H7 (cell line): ENCODE measurements at regions not wholly inside any gene's neighbourhood (a gene's known extent, or its start where the extent isn't known, plus 50 kb on each side); places are given as distances from the start of the nearest gene placed in this dataset.

ENCODE experiments used
- DNase-seq: peaks from one replicate; pipeline ENCODE4 v3.0.0; 2012
- H3K27me3 ChIP-seq: 2 replicates; pipeline ENCODE4 v1.6.0; 2011; ENCODE audit warnings: mild to moderate bottlenecking, low read length; ENCODE audit not compliant: control insufficient read depth, insufficient read depth
- H3K36me3 ChIP-seq: replicated peaks from 2 replicates; pipeline ENCODE4 v1.5.1; 2011; ENCODE audit warnings: low read length; ENCODE audit not compliant: control insufficient read depth, insufficient read depth
- H3K4me3 ChIP-seq: 2 replicates; pipeline ENCODE4 v1.5.1; 2011; ENCODE audit warnings: low read depth, mild to moderate bottlenecking, control low read depth, low read length, moderate library complexity; ENCODE audit not compliant: insufficient read depth

- Histone ChIP-seq H3K4me3 (no peak overlapping the region), H3K27me3 (no peaks in the 10 kb centered on the region), H3K36me3 (no peaks in the 10 kb centered on the region)
- DNase-seq: no peak
Measured at GRCh38 chr16:80163339-80163738, 377.5 kb upstream of the DYNLRB2 start.

DNA sequence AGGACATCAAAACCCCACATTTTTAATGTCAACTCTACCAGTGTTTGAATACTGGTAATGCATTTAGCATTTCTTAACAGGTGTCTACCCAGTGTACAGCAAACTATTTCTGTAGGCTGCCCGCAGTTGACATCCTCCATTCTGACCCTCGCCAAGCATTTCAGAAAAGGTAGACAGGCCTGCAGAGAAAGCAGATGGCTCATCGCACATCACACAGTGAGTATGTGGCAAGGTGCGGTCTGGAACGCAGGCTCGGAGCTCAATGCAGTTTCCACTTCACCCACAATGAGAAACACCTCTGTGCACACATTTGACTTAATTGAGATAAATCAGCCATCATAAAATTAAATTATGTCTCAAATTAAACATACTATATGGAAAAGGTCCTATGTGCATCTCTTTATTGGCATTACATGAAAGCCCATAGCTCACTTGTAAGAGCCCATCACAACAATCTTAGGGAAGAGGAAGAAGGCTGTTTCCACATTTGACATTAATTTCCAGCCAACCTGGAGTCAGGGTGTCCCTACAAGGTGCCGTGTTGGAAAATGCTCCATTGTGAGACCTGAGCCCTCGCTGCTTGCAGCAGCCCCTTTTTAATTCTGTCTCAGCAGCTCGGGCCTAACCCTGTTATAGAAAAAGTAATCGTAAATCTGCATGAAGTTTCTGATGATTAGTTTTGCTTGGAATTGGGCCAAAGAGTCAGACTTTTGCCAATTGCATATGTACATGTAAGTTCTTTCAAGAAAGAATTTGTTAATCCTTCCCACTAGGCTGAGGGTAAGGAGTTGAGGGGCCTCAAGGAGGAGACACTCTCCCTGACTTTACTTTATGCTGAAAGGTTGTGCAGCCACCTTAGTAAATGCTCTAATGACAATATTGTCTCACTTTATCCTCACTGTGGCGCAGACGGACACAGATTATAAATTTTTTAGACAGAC is 378.7 kb upstream of the DYNLRB2 start:
- no peak overlapping the region for H3K4me3 ChIP-seq
- H3K36me3 ChIP-seq: no peaks in the 10 kb centered on the region
- H3K27me3 ChIP-seq: no peaks in the 10 kb centered on the region
- no peak for DNase-seq

DNA sequence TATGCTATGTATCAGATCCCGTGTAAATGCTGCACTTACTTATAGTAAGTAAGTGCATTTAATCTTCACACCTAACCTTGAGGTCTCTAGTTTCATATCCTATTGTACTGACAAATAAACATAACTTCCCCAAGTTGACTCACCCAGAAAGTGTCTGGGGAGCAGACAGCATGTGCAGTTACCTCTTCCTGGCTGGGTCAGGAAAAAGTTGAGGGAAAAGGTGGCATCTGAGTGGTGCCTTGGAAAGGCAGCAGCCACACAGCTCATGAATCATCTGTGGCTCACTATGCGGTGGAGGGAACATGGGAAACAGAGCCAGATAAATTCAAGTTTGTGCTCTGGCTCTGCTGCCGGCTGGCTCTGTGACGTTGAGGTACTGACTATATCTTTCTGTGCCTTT is 382.0 kb upstream of the DYNLRB2 start:
- Histone ChIP-seq H3K4me3 (no peak overlapping the region), H3K27me3 (no peaks in the 10 kb centered on the region), H3K36me3 (no peaks in the 10 kb centered on the region)
- DNase-seq: no peak

GRCh38 chr16:80151722-80152111 is 389.1 kb upstream of the DYNLRB2 start:
- Histone ChIP-seq H3K4me3 (no peak overlapping the region), H3K27me3 (no peaks in the 10 kb centered on the region), H3K36me3 (no peaks in the 10 kb centered on the region)
- DNase-seq: no peak

GRCh38 chr16:80150978-80151721 is 389.6 kb upstream of the DYNLRB2 start:
- Histone ChIP-seq H3K36me3 (no peaks in the 10 kb centered on the region), H3K4me3 (no peak overlapping the region), H3K27me3 (no peaks in the 10 kb centered on the region)
- DNase-seq: no peak

DNA sequence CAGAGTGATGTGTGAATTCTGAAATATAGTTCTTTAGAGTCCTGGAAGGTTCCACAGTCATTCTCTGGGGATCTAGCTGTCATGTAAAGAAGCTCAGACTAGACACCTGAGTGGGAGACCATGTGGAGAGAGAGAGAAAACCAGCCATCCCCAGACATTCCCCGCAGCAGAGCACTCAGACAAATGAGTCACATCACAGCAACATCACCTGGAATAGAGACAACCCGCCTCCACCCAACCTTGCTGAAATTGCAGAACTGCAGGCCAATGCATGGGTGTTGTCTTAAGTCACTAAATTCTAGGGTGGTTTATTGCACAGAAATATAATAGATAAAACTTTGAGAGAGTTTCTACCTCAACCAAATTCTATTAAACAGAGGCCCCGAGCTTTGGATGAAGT is 392.0 kb upstream of the DYNLRB2 start:
- Histone ChIP-seq H3K4me3 (no peak overlapping the region), H3K36me3 (no peaks in the 10 kb centered on the region), H3K27me3 (no peaks in the 10 kb centered on the region)
- DNase-seq: no peak

DNA sequence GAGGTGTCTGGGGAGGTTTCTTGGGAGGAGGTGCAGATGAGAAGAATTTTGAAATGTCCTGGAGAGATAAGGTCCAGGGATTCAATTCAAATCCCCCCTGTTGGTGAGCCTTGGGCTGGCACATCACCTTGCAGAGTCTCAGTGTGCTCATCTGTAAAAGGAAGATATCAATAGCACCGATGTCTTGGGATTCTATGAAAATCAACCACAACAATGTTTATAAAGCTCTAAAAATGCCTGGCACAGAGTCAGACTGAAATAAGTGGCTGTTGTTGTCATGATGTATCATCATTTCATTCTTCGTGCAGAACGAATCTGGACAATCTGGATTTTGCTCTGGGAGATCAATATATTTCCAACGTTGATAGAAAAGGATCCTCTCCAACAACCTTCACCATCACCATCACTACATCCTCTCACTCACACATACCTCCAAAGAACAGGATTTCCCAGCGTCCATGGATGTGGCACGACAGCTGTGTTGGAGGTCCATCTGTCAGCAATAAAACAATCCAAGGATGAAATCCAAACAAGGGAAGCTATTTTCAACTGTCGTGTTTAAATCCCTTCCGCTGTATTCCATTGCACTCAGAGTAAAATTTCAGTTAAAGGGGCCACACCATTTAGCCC is 393.7 kb upstream of the DYNLRB2 start:
- H3K27me3 ChIP-seq: no peaks in the 10 kb centered on the region
- no peak for DNase-seq
- no peak overlapping the region for H3K4me3 ChIP-seq
- H3K36me3 ChIP-seq: no peaks in the 10 kb centered on the region

- DNase-seq: no peak
- H3K36me3 ChIP-seq: no peaks in the 10 kb centered on the region
- no peak overlapping the region for H3K4me3 ChIP-seq
- no peaks in the 10 kb centered on the region for H3K27me3 ChIP-seq
Measured at GRCh38 chr16:80144191-80144590, 396.6 kb upstream of the DYNLRB2 start.

DNA sequence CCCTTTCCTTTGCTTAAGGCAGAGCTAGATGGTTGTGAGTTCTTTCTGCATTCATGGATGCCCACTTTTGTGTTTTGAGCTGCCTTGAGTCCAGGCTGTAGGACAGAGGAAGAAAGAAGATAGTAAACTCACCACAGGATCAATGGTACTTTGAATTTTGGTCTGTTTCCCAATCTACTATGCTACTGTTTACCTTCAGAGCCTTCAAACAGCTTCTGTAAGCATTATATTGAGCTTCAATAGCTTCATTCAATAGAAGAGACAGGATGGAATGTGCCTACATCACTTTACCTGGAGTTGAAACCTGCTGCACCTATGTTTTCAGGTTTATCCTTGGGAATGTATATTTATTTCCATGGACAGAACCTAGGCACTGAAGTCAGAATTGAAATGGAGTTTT is 397.9 kb upstream of the DYNLRB2 start:
- no peak for DNase-seq
- no peak overlapping the region for H3K4me3 ChIP-seq
- H3K36me3 ChIP-seq: no peaks in the 10 kb centered on the region
- no peaks in the 10 kb centered on the region for H3K27me3 ChIP-seq

DNA sequence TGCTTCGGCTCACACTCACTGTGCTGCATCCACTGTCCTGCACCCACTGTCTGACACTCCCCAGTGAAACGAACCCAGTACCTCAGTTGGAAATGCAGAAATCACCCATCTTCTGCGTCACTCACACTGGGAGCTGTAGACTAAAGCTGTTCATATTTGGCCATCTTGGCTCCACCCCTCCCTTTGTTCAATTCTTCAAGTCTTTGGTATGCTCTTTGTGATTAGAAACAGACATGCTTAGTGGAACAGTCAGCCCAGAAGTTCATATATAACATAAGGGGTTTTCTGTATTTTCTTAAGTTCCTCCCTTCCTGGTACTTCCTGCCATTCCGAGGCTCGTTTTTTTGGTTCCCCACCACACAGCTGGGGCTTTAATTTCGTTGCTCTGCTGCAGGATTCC is 398.5 kb upstream of the DYNLRB2 start:
- H3K36me3 ChIP-seq: no peaks in the 10 kb centered on the region
- DNase-seq: no peak
- no peak overlapping the region for H3K4me3 ChIP-seq
- no peaks in the 10 kb centered on the region for H3K27me3 ChIP-seq

DNA sequence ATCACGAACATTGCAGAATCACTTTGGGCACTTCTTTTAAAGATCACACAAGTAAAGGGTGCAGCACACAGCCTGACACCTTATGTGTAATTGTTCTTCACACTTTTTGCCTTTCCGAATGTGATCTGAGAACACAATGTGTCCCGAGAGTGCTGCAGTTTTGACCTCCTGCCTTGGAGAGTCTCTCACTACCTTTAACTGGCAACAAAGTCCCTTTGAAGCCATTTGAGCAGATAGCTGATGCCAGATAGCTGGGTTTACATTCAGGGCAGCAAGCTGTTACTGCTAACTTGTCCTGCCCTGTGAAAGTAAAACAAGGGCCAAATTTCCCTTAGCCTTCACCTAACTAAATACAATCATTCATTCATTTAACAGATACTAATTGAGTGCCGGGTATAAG is 411.0 kb upstream of the DYNLRB2 start:
- Histone ChIP-seq H3K4me3 (no peak overlapping the region), H3K27me3 (no peaks in the 10 kb centered on the region), H3K36me3 (no peaks in the 10 kb centered on the region)
- DNase-seq: no peak

DNA sequence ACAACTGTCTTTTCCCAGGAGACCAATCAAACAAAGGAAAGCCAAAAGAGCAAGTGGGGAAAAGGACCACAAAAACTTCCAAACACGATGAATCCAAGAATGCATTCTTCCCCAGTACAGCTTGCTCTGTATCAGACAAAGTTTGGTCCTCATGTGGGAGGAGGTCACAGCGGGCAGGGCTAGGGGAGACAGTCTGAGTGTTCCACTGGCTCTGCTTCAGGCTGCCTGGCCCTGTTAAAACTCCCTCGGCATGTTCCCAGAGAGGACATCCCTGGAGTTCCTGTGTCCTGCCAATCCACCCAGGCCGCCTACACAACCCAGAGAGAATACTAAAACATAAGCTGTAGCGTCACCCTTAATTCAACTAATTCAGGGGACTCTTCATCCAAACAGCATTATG is 415.1 kb upstream of the DYNLRB2 start:
- Histone ChIP-seq H3K36me3 (no peaks in the 10 kb centered on the region), H3K4me3 (no peak overlapping the region), H3K27me3 (no peaks in the 10 kb centered on the region)
- DNase-seq: no peak

- DNase-seq: no peak
- Histone ChIP-seq H3K4me3 (no peak overlapping the region), H3K36me3 (no peaks in the 10 kb centered on the region), H3K27me3 (no peaks in the 10 kb centered on the region)
Measured at GRCh38 chr16:80123189-80123588, 417.6 kb upstream of the DYNLRB2 start.

GRCh38 chr16:80122115-80122514 is 418.7 kb upstream of the DYNLRB2 start:
- H3K27me3 ChIP-seq: no peaks in the 10 kb centered on the region
- DNase-seq: no peak
- H3K4me3 ChIP-seq: no peak overlapping the region
- H3K36me3 ChIP-seq: no peaks in the 10 kb centered on the region

GRCh38 chr16:80121522-80121909 is 419.3 kb upstream of the DYNLRB2 start:
- Histone ChIP-seq H3K36me3 (no peaks in the 10 kb centered on the region), H3K27me3 (no peaks in the 10 kb centered on the region), H3K4me3 (no peak overlapping the region)
- DNase-seq: no peak
